HCT116 (cell line): ENCODE measurements at regions not wholly inside any gene's neighbourhood (a gene's known extent, or its start where the extent isn't known, plus 50 kb on each side); places are given as distances from the start of the nearest gene placed in this dataset.

Experiments used
- ATAC-seq: fragments of 200-7000 bp; cut with Tn5 transposase; 2 replicates; pipeline ENCODE4 v1.9.1; 2020; ENCODE audit warnings: mild to moderate bottlenecking, moderate library complexity
- BruUV-seq: library from RNA; stranded (reverse); fragments of 400-500 nt; replicated peaks from 2 replicates; lab custom pipeline; 2021; lab: Mats Ljungman, UMichigan
- CTCF ChIA-PET: fragments of 300-600 bp; sonication (Branson Sonifier 250); formaldehyde crosslinking; loops from one replicate; lab custom pipeline; 2021; ENCODE audit warnings: antibody characterized with exemption; lab: Charles Lee
- POLR2A ChIA-PET: fragments of 300-600, 350-600 bp; sonication (Branson Sonifier 250); formaldehyde crosslinking; loops from one replicate; lab custom pipeline; 2021; ENCODE audit warnings: antibody characterized with exemption; lab: Charles Lee
- RAD21 ChIA-PET, 2 experiments: fragments of 300-600 bp; sonication (Branson Sonifier 250); formaldehyde crosslinking; loops; one replicate each; lab custom pipeline; 2023; ENCODE audit warnings: low total read pairs in 2 of 2; ENCODE audit not compliant: uncharacterized antibody in 2 of 2, unreplicated experiment in 2 of 2, low non-redundant PET in 1 of 2; lab: Charles Lee
- DNase-seq: peaks from one replicate; pipeline ENCODE4 v3.0.0-alpha.2; 2010; ENCODE audit warnings: low read depth, low spot score
- H2AFZ ChIP-seq: fragments of 200-600 bp; shearing (Covaris generic), sonication (generic); 2 replicates; pipeline ENCODE4 v1.6.1; 2017; ENCODE audit warnings: low read depth, mixed run types, mixed read lengths, antibody characterized with exemption, low read length; ENCODE audit not compliant: poor library complexity, severe bottlenecking
- H3K27ac ChIP-seq: 2 replicates; pipeline ENCODE4 v1.5.1; 2012; ENCODE audit warnings: low read depth, low read length
- H3K27me3 ChIP-seq: fragments of 200-600 bp; sonication (generic); 2 replicates; pipeline ENCODE4 v1.6.1; 2016; ENCODE audit warnings: mixed run types, low read length, mixed read lengths; ENCODE audit not compliant: insufficient read depth
- H3K36me3 ChIP-seq, 2 experiments: fragments of 200-500 bp in 1 of 2; fragments of 200-600 bp in 1 of 2; sonication (Bioruptor generic) in 1 of 2; sonication (generic) in 1 of 2; 2 replicates each; pipeline versions ENCODE4 v1.5.1 to v1.6.1; 2014 to 2016; ENCODE audit warnings: low read length in 2 of 2, inconsistent platforms in 1 of 2, mixed read lengths in 1 of 2, mixed run types in 1 of 2; ENCODE audit not compliant: insufficient read depth in 2 of 2, control insufficient read depth in 1 of 2
- H3K4me1 ChIP-seq, 2 experiments: fragments of 200-600 bp in 1 of 2; sonication (generic) in 1 of 2; 2 replicates each; pipeline versions ENCODE4 v1.5.1 to v1.6.1; 2012 to 2017; ENCODE audit warnings: low read length in 2 of 2, inconsistent platforms in 1 of 2, mild to moderate bottlenecking in 1 of 2, mixed read lengths in 1 of 2, mixed run types in 1 of 2, moderate library complexity in 1 of 2; ENCODE audit not compliant: insufficient read depth in 2 of 2, control insufficient read depth in 1 of 2
- H3K4me2 ChIP-seq: fragments of 200-600 bp; sonication (generic); 2 replicates; pipeline ENCODE4 v1.6.1; 2017; ENCODE audit warnings: mixed run types, low read length, mixed read lengths
- H3K4me3 ChIP-seq, 2 experiments: fragments of 200-600 bp in 1 of 2; sonication (generic) in 1 of 2; replicated peaks in 1 of 2; 2 replicates each; pipeline ENCODE4 v1.5.1; 2011 to 2016; ENCODE audit warnings: low read length in 2 of 2, control low read depth in 1 of 2, low read depth in 1 of 2, mild to moderate bottlenecking in 1 of 2, mixed read lengths in 1 of 2, mixed run types in 1 of 2
- H3K79me2 ChIP-seq: fragments of 200-600 bp; sonication (generic); 2 replicates; pipeline ENCODE4 v1.6.1; 2017; ENCODE audit warnings: mild to moderate bottlenecking, mixed run types, low read length, moderate library complexity, mixed read lengths; ENCODE audit not compliant: insufficient read depth
- H3K9ac ChIP-seq: fragments of 200-600 bp; sonication (generic); 2 replicates; pipeline ENCODE4 v1.6.1; 2016; ENCODE audit warnings: low read length, mixed read lengths
- H3K9me2 ChIP-seq: fragments of 200-600 bp; sonication (generic), shearing (Covaris generic); 2 replicates; pipeline ENCODE4 v1.6.1; 2017; ENCODE audit warnings: mixed run types, mild to moderate bottlenecking, moderate library complexity; ENCODE audit not compliant: insufficient read depth
- H3K9me3 ChIP-seq, 2 experiments: fragments of 200-500 bp in 1 of 2; fragments of 200-600 bp in 1 of 2; sonication (Bioruptor generic) in 1 of 2; sonication (generic) in 1 of 2; 2 replicates each; pipeline ENCODE4 v1.6.1; 2014 to 2017; ENCODE audit warnings: low read length in 2 of 2, mixed read lengths in 2 of 2, inconsistent platforms in 1 of 2, low read depth in 1 of 2, mild to moderate bottlenecking in 1 of 2, mixed run types in 1 of 2, moderate library complexity in 1 of 2; ENCODE audit not compliant: control insufficient read depth in 1 of 2, insufficient read depth in 1 of 2
- H4K20me1 ChIP-seq: fragments of 200-600 bp; sonication (generic), shearing (Covaris generic); 2 replicates; pipeline ENCODE4 v1.6.1; 2017; ENCODE audit warnings: mixed run types, mild to moderate bottlenecking, moderate library complexity; ENCODE audit not compliant: insufficient read depth
- EZH2 ChIP-seq: fragments of 200-600 bp; sonication (generic); IDR thresholded peaks from 2 replicates; pipeline ENCODE4 v1.6.1; 2017; ENCODE audit warnings: antibody characterized with exemption, mixed run types
- FOSL1 ChIP-seq: IDR thresholded peaks from 2 replicates; pipeline ENCODE4 v1.6.1; 2012; ENCODE audit warnings: low read depth
- JUND ChIP-seq: IDR thresholded peaks from 2 replicates; pipeline ENCODE4 v1.6.1; 2012
- POLR2AphosphoS5 ChIP-seq: IDR thresholded peaks from 2 replicates; pipeline ENCODE4 v1.6.1; 2011; ENCODE audit warnings: mild to moderate bottlenecking, low read depth, low read length, moderate library complexity
- RAD21 ChIP-seq: IDR thresholded peaks from 2 replicates; pipeline ENCODE4 v1.6.1; 2012; ENCODE audit warnings: low read depth, mild to moderate bottlenecking
- intact Hi-C: fragments of 100-400 bp; cut with micrococcal nuclease; formaldehyde crosslinking; loops from 2 replicates; pipeline ENCODE4 v1.10.0; 2022
- TF ChIP-seq, protein P1 (sequence below): IDR thresholded peaks from 2 replicates; pipeline ENCODE4 v1.6.1; 2012
- TF ChIP-seq, protein P2 (sequence below): IDR thresholded peaks from 2 replicates; pipeline ENCODE4 v1.6.1; 2011; ENCODE audit warnings: mild to moderate bottlenecking, low read length, moderate library complexity; ENCODE audit not compliant: insufficient replicate concordance; ENCODE audit errors: extremely low read depth

DNA sequence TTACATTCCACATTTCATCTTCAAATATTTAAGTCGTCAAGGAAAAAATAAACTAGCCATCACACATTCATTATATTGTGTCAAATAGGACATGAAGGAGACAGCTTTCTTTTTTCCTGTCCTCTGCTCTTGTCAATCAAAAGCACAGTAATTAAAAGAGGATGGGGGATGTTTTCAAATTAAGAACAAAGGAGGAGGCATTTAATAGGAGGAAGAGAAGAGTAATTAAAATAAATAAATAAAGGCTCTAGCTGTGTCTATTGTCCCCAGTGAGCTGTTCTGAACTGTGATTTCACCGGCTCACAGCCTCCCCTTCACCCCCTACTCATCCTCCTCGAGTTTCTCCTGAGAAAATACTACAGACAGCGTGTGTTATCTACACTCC is 1377.1 kb upstream of the PIK3C3 start:
- Histone ChIP-seq H3K79me2 (no peaks in the 10 kb centered on the region), H3K36me3 (no peaks in the 10 kb centered on the region), H3K9ac (no peak overlapping the region), H3K27me3 (no peaks in the 10 kb centered on the region), H3K4me3 (no peak overlapping the region), H4K20me1 (no peaks in the 10 kb centered on the region), H3K27ac (no peak overlapping the region), H3K9me3 (peaks cover 4 to 13% of the 10 kb centered on the region in 2 experiments; a peak in 2 of 4 replicates), H2AFZ (no peak overlapping the region), H3K9me2 (no peaks in the 10 kb centered on the region), H3K4me2 (no peak overlapping the region), H3K4me1 (no peaks in the 10 kb centered on the region)
- ChIA-PET CTCF (no interaction called here), POLR2A (no interaction called here), RAD21 (no interaction called here)
- no TSS peak for BruUV-seq
- intact Hi-C loops, result no loop called here
- ATAC-seq (no peak), DNase-seq (no peak)
- TF ChIP-seq, protein P1, sequence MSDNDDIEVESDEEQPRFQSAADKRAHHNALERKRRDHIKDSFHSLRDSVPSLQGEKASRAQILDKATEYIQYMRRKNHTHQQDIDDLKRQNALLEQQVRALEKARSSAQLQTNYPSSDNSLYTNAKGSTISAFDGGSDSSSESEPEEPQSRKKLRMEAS, result no peak
- no peak for TF ChIP-seq JUND
- no peak for TF ChIP-seq POLR2AphosphoS5
- TF ChIP-seq RAD21, result no peak

GRCh38 chr18:40577239-40577980 is 1377.6 kb upstream of the PIK3C3 start:
- no peak for TF ChIP-seq EZH2
- no peak for TF ChIP-seq FOSL1
- TF ChIP-seq, protein P2, sequence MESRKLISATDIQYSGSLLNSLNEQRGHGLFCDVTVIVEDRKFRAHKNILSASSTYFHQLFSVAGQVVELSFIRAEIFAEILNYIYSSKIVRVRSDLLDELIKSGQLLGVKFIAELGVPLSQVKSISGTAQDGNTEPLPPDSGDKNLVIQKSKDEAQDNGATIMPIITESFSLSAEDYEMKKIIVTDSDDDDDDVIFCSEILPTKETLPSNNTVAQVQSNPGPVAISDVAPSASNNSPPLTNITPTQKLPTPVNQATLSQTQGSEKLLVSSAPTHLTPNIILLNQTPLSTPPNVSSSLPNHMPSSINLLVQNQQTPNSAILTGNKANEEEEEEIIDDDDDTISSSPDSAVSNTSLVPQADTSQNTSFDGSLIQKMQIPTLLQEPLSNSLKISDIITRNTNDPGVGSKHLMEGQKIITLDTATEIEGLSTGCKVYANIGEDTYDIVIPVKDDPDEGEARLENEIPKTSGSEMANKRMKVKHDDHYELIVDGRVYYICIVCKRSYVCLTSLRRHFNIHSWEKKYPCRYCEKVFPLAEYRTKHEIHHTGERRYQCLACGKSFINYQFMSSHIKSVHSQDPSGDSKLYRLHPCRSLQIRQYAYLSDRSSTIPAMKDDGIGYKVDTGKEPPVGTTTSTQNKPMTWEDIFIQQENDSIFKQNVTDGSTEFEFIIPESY, result no peak
- intact Hi-C loops, result no loop called here
- H3K36me3 ChIP-seq, result no peaks in the 10 kb centered on the region
- ChIA-PET RAD21 (no interaction called here), POLR2A (no interaction called here), CTCF (no interaction called here)
- H3K4me1 ChIP-seq, result no peaks in the 10 kb centered on the region
- no peak overlapping the region for H2AFZ ChIP-seq
- no peak for DNase-seq
- no peaks in the 10 kb centered on the region for H3K79me2 ChIP-seq
- H3K9me3 ChIP-seq, result peaks cover 4 to 13% of the 10 kb centered on the region in 2 experiments; a peak in 2 of 4 replicates
- no peak for ATAC-seq
- H3K4me3 ChIP-seq, result no peak overlapping the region
- H3K27ac ChIP-seq, result no peak overlapping the region
- no peaks in the 10 kb centered on the region for H3K9me2 ChIP-seq
- H3K9ac ChIP-seq, result no peak overlapping the region
- BruUV-seq, result no TSS peak
- no peaks in the 10 kb centered on the region for H3K27me3 ChIP-seq
- no peaks in the 10 kb centered on the region for H4K20me1 ChIP-seq
- no peak overlapping the region for H3K4me2 ChIP-seq
